ENCODE measurements at regions not wholly inside any gene's neighbourhood (a gene's known extent, or its start where the extent isn't known, plus 50 kb on each side); places are given as distances from the start of the nearest gene placed in this dataset.

GRCh38 chr4:43822621-43823020, 626.0 kb downstream of the KCTD8 start:
- no peaks in the 10 kb centered on the region for H3K9me3 ChIP-seq

GRCh38 chr4:43835869-43836268, 612.7 kb downstream of the KCTD8 start:
- Histone ChIP-seq H3K27me3 (ENCODE audit: insufficient read depth in 3 of 3, low read length in 2 of 3) (no peaks in the 10 kb centered on the region), H3K27ac (no peak overlapping the region), H3K9me3 (no peaks in the 10 kb centered on the region), H3K4me3 (no peak overlapping the region), H3K36me3 (ENCODE audit: insufficient read depth in 1 of 2, low read depth in 1 of 2) (no peaks in the 10 kb centered on the region), H3K4me1 (no peaks in the 10 kb centered on the region)
- DNase-seq (no peak), ATAC-seq (no peak)
- intact Hi-C loops (cut with DNase I), result no loop called here
- TF ChIP-seq CTCF (IDR thresholded peaks at IDR 0.05), result no peak

More at GRCh38 chr4:43822621-43823020, 626.0 kb downstream of the KCTD8 start:
- no peak for DNase-seq
- no peak for ATAC-seq
- TF ChIP-seq CTCF (IDR thresholded peaks at IDR 0.05), result no peak
- Histone ChIP-seq H3K36me3 (ENCODE audit: insufficient read depth in 1 of 2, low read depth in 1 of 2) (no peaks in the 10 kb centered on the region), H3K27ac (no peak overlapping the region), H3K4me1 (no peaks in the 10 kb centered on the region), H3K4me3 (no peak overlapping the region), H3K27me3 (ENCODE audit: insufficient read depth in 3 of 3, low read length in 2 of 3) (no peaks in the 10 kb centered on the region)
- intact Hi-C loops (cut with DNase I), result no loop called here
- WGBS, 3 donors, result 52 to 59% (median 59%) methylated on average over 2 of the region's 2 CpGs

GRCh38 chr4:43837171-43837570, 611.4 kb downstream of the KCTD8 start:
- Histone ChIP-seq H3K4me3 (no peak overlapping the region), H3K27me3 (ENCODE audit: insufficient read depth in 3 of 3, low read length in 2 of 3) (no peaks in the 10 kb centered on the region), H3K27ac (no peak overlapping the region), H3K4me1 (no peaks in the 10 kb centered on the region), H3K36me3 (ENCODE audit: insufficient read depth in 1 of 2, low read depth in 1 of 2) (no peaks in the 10 kb centered on the region), H3K9me3 (no peaks in the 10 kb centered on the region)
- TF ChIP-seq CTCF (IDR thresholded peaks at IDR 0.05), result no peak
- intact Hi-C loops (cut with DNase I), result no loop called here
- DNase-seq (no peak), ATAC-seq (no peak)

GRCh38 chr4:43837604-43838003, 611.0 kb downstream of the KCTD8 start:
- intact Hi-C loops (cut with DNase I), result no loop called here
- no peak for DNase-seq
- H3K27ac ChIP-seq, result no peak overlapping the region
- no peaks in the 10 kb centered on the region for H3K9me3 ChIP-seq
- no peaks in the 10 kb centered on the region for H3K27me3 ChIP-seq (ENCODE audit: insufficient read depth in 3 of 3, low read length in 2 of 3)
- ATAC-seq, result no peak
- no peak for TF ChIP-seq CTCF (IDR thresholded peaks at IDR 0.05)
- no peak overlapping the region for H3K4me3 ChIP-seq
- H3K36me3 ChIP-seq (ENCODE audit: insufficient read depth in 1 of 2, low read depth in 1 of 2), result no peaks in the 10 kb centered on the region
- H3K4me1 ChIP-seq, result no peaks in the 10 kb centered on the region

- Histone ChIP-seq H3K9me3 (no peaks in the 10 kb centered on the region), H3K4me1 (no peaks in the 10 kb centered on the region), H3K27ac (no peak overlapping the region), H3K36me3 (ENCODE audit: insufficient read depth in 1 of 2, low read depth in 1 of 2) (no peaks in the 10 kb centered on the region), H3K27me3 (ENCODE audit: insufficient read depth in 3 of 3, low read length in 2 of 3) (no peaks in the 10 kb centered on the region), H3K4me3 (no peak overlapping the region)
- DNase-seq (no peak), ATAC-seq (no peak)
- intact Hi-C loops (cut with DNase I), result no loop called here
- WGBS, 3 donors, result 44 to 56% (median 48%) methylated on average over 1 of the region's 1 CpG
- no peak for TF ChIP-seq CTCF (IDR thresholded peaks at IDR 0.05)
Measured at GRCh38 chr4:43842594-43842993, 606.0 kb downstream of the KCTD8 start.
